GM12875 (cell line): ENCODE measurements at regions not wholly inside any gene's neighbourhood (a gene's known extent, or its start where the extent isn't known, plus 50 kb on each side); places are given as distances from the start of the nearest gene placed in this dataset.
"Not testable (repeated sequence)": the region's sequence is repeated elsewhere in the genome, so short reads cannot be mapped to it uniquely, and the experiment has no call there.

Experiments
- H3K4me3 ChIP-seq: one replicate; pipeline ENCODE4 v1.5.1; 2011; ENCODE audit warnings: low read depth, low read length, control low read depth
- TF ChIP-seq, protein P1 (sequence below): IDR thresholded peaks from 2 replicates; pipeline ENCODE4 v1.5.1; 2011; ENCODE audit warnings: low read depth, mild to moderate bottlenecking, control low read depth, inconsistent platforms, low read length, moderate library complexity, borderline replicate concordance; ENCODE audit not compliant: insufficient read depth

DNA sequence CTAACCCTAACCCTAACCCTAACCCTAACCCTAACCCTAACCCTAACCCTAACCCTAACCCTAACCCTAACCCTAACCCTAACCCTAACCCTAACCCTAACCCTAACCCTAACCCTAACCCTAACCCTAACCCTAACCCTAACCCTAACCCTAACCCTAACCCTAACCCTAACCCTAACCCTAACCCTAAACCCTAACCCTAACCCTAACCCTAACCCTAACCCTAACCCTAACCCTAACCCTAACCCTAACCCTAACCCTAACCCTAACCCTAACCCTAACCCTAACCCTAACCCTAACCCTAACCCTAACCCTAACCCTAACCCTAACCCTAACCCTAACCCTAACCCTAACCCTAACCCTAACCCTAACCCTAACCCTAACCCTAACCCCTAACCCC lies 80.6 kb upstream of the PLEKHG4B start:
- H3K4me3 ChIP-seq, result not testable (repeated sequence)

DNA sequence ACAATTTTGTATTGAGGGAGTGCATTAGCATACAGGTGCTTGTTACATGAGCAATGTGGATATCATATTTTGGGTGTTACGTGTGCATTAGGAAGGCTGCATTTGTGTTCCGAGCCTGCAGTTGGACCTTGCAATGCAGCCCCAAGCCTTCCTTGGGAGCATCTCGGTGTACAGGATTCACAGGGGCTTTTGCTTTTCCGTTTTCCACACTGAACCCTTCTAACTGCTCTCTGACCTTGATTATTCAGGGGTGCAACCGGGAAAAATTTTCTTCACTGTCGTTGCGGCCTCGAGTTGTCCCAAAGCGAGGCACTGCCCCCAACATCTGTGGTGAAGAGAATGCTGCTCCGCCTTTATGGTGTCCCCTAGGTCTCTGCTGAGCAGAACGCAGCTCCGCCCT lies 80.1 kb upstream of the PLEKHG4B start:
- TF ChIP-seq, protein P1, sequence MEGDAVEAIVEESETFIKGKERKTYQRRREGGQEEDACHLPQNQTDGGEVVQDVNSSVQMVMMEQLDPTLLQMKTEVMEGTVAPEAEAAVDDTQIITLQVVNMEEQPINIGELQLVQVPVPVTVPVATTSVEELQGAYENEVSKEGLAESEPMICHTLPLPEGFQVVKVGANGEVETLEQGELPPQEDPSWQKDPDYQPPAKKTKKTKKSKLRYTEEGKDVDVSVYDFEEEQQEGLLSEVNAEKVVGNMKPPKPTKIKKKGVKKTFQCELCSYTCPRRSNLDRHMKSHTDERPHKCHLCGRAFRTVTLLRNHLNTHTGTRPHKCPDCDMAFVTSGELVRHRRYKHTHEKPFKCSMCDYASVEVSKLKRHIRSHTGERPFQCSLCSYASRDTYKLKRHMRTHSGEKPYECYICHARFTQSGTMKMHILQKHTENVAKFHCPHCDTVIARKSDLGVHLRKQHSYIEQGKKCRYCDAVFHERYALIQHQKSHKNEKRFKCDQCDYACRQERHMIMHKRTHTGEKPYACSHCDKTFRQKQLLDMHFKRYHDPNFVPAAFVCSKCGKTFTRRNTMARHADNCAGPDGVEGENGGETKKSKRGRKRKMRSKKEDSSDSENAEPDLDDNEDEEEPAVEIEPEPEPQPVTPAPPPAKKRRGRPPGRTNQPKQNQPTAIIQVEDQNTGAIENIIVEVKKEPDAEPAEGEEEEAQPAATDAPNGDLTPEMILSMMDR, result no peak
- no peak overlapping the region for H3K4me3 ChIP-seq

DNA sequence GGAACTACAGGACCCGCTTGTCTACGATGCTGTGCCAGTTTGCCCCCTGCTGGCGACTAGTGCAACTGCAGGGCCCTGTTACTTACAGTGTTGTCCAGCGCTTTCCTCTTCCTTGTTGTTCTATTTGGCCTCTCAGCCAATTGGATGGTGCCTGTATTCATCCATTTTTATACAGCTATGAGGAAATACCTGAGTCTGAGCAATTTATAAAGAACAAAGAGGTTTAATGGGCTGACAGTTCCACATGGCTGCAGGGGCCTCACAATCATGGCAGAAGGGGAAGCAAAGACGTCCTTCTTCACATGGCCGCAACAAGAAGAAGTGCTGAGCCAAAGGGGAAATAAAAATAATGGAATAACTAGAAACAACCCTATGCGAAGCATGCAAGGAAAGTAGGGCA lies 78.7 kb upstream of the PLEKHG4B start:
- TF ChIP-seq, protein P1, result no peak
- H3K4me3 ChIP-seq, result no peak overlapping the region

DNA sequence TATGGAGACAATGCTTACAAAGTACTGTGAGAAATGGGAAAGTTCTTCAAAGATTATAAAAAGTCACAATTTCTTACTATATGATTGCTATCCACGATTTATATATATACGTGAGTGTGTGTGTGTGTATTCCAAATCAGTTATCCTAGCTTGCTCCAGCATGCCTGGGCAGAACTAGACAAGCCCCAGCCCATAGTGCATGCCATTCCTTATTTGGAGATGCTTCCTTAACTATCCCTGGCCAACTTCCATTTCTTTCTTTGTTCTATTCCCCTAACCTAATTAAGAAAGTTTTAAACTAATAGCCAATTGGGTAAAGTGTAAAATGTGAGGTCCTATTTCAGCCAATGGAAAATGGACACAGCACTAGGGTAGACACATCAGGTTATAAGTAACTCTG lies 77.3 kb upstream of the PLEKHG4B start:
- not testable (repeated sequence) for H3K4me3 ChIP-seq

DNA sequence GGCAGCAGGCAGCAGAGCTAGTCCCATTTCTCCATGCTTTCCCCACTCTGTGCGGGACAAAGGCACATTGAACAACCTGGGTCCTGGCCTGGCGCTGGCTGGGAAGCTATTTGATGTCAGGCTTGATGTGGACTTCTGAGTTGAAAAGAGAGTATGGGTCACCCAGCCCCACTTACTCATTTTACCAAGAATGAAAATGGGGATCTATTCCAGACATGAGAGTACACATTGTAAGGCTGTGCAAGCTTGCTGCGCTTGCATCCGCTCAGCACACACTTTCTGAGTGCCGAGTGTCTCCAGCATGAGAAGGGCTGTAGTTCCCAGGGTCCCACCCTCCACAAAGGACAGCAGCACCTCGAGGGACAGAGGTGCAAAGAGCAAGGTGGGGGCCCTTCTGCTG lies 71.7 kb upstream of the PLEKHG4B start:
- H3K4me3 ChIP-seq, result not testable (repeated sequence)

DNA sequence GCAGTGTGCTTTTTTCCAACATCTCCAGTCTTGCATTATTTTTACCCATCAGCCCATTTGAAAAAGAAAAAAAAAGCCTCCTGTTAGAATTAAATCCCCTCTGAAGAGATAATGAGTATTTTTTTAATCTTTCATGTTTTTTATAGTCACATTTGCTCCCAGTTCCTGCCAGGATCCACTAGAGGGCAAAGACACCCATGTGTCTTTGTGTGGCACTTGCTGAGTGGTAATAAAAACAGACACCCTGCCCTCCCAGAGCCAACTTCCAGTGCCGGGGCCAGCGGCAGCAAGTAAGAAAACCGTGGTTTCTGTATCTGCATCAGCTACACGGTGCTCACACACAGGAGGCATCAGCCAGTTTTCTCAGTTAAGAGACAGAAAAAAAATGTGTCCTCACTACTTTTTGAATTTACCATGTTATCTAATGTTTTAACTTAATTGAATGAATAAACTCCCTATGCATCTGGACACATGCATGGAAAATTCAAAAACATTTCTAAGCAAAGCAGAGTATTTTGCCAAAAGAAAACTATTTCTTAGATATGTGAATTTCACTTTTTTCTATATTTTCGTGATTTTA lies 70.2 kb upstream of the PLEKHG4B start:
- TF ChIP-seq, protein P1, result peak; percentile 12; the same call in 1 of the 2 replicates
- no peak overlapping the region for H3K4me3 ChIP-seq

DNA sequence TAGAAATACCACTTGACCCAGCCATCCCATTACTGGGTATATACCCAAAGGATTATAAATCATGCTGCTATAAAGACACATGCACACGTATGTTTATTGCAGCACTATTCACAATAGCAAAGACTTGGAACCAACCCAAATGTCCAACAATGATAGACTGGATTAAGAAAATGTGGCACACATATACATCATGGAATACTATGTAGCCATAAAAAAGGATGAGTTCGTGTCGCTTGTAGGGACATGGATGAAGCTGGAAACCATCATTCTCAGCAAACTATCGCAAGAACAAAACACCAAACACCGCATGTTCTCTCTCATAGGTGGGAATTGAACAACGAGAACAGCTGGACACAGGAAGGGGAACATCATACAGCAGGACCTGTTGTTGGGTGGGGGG lies 68.1 kb upstream of the PLEKHG4B start:
- not testable (repeated sequence) for H3K4me3 ChIP-seq

DNA sequence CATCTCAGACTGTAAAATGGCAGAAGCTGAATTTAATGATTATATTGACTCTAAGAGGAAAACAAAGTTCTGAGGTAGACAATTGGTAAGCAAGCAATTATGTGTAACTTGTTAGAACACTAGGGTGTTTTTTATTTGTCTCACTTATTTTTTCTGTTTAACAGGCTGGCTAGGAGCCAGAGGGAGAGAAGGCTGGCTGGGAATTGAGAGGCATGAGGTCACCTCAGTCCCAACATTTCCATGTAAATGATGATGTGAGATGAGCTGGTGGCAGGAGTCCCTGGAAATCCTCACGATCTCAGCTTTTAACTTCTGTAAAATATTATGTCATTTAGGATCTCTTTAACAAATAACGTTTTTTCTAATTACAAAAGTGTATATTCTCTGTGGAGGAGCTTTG lies 66.9 kb upstream of the PLEKHG4B start:
- H3K4me3 ChIP-seq, result not testable (repeated sequence)

DNA sequence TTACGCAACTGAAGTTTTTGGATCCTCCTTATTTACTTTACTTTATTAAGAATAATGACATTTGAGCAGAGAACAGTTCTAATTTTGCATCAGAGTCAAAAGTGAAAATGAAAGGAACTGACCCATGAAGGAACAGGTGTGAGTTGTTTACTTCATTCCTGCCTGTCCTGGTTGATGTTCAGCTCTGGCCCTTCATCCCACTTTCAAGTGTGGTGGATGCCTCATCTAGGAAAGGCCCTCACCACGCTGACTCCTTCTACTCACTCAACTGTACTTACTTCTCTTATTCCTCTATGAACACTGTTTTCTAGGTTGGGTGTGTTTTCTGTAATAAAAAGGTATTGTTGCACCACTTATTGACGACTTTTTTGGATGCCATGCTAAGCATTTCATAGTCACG lies 61.8 kb upstream of the PLEKHG4B start:
- no peak overlapping the region for H3K4me3 ChIP-seq
- TF ChIP-seq, protein P1, result no peak

DNA sequence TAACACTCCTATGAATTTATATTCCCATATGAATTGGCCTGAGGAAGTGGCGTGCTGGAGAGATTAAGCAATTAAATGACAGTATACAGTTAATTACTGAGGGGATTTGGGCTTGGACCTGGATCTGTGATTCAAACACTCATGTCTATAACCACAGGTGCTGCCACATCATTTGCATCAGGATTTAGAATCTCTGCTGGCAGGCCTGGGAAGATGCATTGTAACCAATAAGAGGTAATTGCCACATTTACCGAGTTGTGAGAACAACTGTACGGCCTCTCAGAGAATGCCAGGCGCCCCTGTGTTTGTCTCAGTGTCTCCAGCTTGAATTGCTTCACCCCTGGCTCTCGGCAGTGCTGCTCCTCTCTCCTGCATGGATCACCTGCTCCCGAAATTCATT lies 61.4 kb upstream of the PLEKHG4B start:
- not testable (repeated sequence) for H3K4me3 ChIP-seq

DNA sequence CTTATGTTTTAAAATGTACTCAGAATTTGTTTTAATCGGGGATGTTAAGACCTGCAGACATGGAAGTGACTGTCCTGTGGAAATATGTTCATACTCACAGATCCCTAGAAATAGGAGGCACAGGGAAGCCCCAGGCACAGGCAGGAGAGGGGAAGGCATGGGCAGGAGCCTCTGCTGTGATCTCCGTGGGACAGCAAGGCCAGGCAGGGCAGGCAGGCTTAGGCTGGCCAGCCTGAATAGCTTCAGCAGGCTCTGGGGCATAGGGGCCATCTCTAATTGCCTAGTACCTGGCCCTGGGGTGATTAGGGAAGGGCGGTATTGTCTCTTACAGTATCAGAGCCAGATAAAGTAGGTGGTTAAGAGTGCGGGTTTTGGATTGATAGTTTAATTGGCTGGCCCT lies 59.8 kb upstream of the PLEKHG4B start:
- no peak overlapping the region for H3K4me3 ChIP-seq
- TF ChIP-seq, protein P1, result no peak

DNA sequence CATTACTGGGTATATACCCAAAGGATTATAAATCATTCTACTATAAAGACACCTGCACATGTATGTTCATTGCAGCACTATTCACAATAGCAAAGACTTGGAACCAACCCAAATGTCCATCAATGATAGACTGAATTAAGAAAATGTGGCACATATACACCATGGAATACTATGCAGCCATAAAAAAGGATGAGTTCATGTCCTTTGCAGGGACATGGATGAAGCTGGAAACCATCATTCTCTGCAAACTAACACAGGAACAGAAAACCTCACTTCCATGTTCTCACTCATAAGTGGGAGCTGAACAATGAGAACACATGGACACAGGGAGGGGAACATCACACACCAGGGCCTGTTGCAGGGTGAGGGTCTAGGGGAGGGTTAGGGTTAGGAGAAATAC lies 56.4 kb upstream of the PLEKHG4B start:
- H3K4me3 ChIP-seq, result not testable (repeated sequence)

DNA sequence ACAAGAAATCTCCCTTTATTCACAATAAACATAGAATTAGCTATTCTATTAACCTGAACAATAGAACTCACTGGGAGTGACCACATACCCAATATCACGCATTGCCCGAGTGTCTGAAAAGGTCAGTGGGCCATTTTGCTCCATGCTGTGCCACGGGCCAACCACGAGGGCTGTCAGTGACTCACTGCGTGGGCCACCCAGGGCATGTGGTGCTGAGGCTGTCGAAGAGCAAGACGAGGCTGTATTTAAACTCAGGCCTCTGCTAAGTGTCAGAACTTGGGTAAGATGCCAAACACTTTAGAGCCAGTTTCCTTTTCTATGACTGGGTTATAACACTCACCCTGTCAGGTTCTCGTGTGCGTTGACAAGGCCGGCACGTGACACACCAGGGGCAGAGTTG lies 54.8 kb upstream of the PLEKHG4B start:
- not testable (repeated sequence) for H3K4me3 ChIP-seq
